OCI-LY3 (cell line): ENCODE measurements at regions not wholly inside any gene's neighbourhood (a gene's known extent, or its start where the extent isn't known, plus 50 kb on each side); places are given as distances from the start of the nearest gene placed in this dataset.

ENCODE experiments used
- H2AFZ ChIP-seq: fragments of 200-600, 300-600 bp; shearing (Covaris generic); 2 replicates; pipeline ENCODE4 v1.6.0; 2014; ENCODE audit warnings: antibody characterized with exemption, low read depth, low read length
- H3K27ac ChIP-seq: fragments of 200-600, 300-600 bp; sonication (generic); 2 replicates; pipeline ENCODE4 v1.5.1; 2014; ENCODE audit warnings: mild to moderate bottlenecking, low read length, moderate library complexity, mixed read lengths
- H3K27me3 ChIP-seq: fragments of 200-600, 300-600 bp; sonication (generic); 2 replicates; pipeline ENCODE4 v1.6.1; 2014; ENCODE audit warnings: low read depth, low read length, mixed read lengths
- H3K36me3 ChIP-seq: fragments of 200-600, 300-600 bp; sonication (generic); replicated peaks from 2 replicates; pipeline ENCODE3; 2014; ENCODE audit warnings: low read depth, low read length, mixed read lengths
- H3K4me1 ChIP-seq: fragments of 300-600, 200-600 bp; sonication (generic); 2 replicates; pipeline ENCODE4 v1.6.1; 2014; ENCODE audit warnings: low read length, mixed read lengths
- H3K4me2 ChIP-seq: fragments of 200-600, 300-600 bp; sonication (generic); 2 replicates; pipeline ENCODE4 v1.6.1; 2014; ENCODE audit warnings: low read length, mixed read lengths
- H3K4me3 ChIP-seq: fragments of 300-600, 200-600 bp; sonication (generic); 2 replicates; pipeline ENCODE4 v1.5.1; 2014; ENCODE audit warnings: antibody characterized with exemption, mild to moderate bottlenecking, low read length, moderate library complexity
- H3K79me2 ChIP-seq: fragments of 300-600, 200-600 bp; shearing (Covaris generic); 2 replicates; pipeline ENCODE4 v1.6.1; 2014; ENCODE audit warnings: mild to moderate bottlenecking, low read length, mixed read lengths
- H3K9ac ChIP-seq: fragments of 300-600, 200-600 bp; shearing (Covaris generic); 2 replicates; pipeline ENCODE4 v1.6.0; 2014; ENCODE audit warnings: mild to moderate bottlenecking, low read length, moderate library complexity
- H3K9me3 ChIP-seq: fragments of 200-600, 300-600 bp; shearing (Covaris generic); 2 replicates; pipeline ENCODE4 v1.6.1; 2014; ENCODE audit warnings: low read length, mixed read lengths; ENCODE audit not compliant: insufficient read depth
- H4K20me1 ChIP-seq: fragments of 200-600, 300-600 bp; sonication (generic); 2 replicates; pipeline ENCODE4 v1.6.1; 2016; ENCODE audit warnings: low read length, mixed read lengths; ENCODE audit not compliant: insufficient read depth
- CTCF ChIP-seq: fragments of 200-600, 300-600 bp; sonication (generic); IDR thresholded peaks from 2 replicates; pipeline ENCODE4 v1.5.1; 2014; ENCODE audit warnings: antibody characterized with exemption, low read length, low read depth
- EZH2phosphoT487 ChIP-seq: fragments of 200-600 bp; shearing (Covaris generic); IDR thresholded peaks from 2 replicates; pipeline ENCODE4 v1.6.1; 2018; ENCODE audit warnings: antibody characterized with exemption, mixed run types, low read depth

DNA sequence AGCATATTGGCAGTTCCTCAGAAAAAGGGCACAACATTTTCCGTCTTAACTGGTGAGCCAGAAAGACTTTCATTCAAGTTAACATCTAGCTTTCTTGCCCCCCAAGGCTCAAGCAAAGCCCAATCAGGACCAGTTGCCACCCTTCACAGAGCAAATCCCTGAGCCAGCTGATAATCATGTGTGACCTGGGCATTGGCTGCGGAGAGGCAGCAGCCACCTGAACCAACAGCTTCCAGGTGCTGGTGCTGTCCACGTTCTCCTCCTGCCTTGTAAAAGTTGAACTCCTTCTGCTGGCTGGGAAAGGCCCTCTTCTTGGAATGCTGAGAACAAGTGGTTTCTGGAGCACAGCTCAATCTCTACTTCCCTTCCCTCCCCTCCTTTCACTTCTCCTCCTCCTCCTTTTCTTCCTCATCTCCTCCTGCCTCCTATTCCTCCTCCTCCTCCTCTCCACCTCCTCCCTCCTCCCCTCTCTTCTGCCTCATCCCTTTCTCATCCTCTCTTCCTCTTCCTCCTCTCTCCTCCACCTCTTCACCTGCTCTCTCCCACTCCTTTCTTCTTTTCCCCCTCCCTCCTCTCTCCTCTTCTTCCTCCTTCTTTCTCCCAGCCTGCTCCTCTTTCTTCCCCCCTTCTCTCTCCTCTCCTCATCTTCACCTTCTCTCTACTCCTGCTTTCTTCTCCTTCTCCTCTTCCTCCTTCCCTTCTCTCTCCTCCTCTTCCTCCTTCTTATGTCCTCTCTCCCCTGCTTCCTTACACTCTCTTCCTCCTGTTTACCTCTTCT is 140.6 kb downstream of the JCAD start:
- Histone ChIP-seq H3K79me2 (no peaks in the 10 kb centered on the region), H3K27ac (no peak overlapping the region), H3K4me3 (no peak overlapping the region), H3K27me3 (no peaks in the 10 kb centered on the region), H3K36me3 (no peaks in the 10 kb centered on the region), H3K9me3 (no peaks in the 10 kb centered on the region), H4K20me1 (no peaks in the 10 kb centered on the region), H3K9ac (no peak overlapping the region), H3K4me1 (no peaks in the 10 kb centered on the region), H2AFZ (no peak overlapping the region), H3K4me2 (no peak overlapping the region)
- TF ChIP-seq CTCF (no peak), EZH2phosphoT487 (no peak)

GRCh38 chr10:29917311-29917710 is 142.1 kb downstream of the JCAD start:
- H3K4me1 ChIP-seq: no peaks in the 10 kb centered on the region
- no peak overlapping the region for H3K4me3 ChIP-seq
- no peak overlapping the region for H3K4me2 ChIP-seq
- no peaks in the 10 kb centered on the region for H4K20me1 ChIP-seq
- no peaks in the 10 kb centered on the region for H3K9me3 ChIP-seq
- no peak overlapping the region for H3K27ac ChIP-seq
- TF ChIP-seq EZH2phosphoT487 (no peak), CTCF (no peak)
- H3K9ac ChIP-seq: no peak overlapping the region
- H3K27me3 ChIP-seq: no peaks in the 10 kb centered on the region
- no peaks in the 10 kb centered on the region for H3K79me2 ChIP-seq
- no peak overlapping the region for H2AFZ ChIP-seq
- no peaks in the 10 kb centered on the region for H3K36me3 ChIP-seq

DNA sequence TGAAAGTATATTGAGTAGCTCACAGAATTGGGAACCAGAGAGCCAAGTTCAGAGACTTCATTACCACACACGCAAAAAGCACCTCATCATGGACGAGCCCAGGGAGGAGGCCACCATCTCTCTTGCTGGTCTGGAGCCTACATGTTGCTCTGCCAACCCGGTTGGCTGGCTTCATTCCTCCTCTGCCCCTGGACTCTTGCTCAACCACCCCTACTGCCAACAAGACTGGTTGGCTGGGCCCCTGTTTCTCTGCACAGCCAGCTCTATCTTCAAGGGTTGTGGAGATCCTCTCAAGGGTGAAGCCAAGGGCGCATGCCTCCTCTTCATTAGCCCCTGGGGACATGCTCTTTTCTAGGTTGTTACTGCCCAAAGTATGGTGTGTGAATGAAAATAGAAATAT is 142.7 kb downstream of the JCAD start:
- H3K4me3 ChIP-seq: no peak overlapping the region
- TF ChIP-seq EZH2phosphoT487: no peak
- no peak for TF ChIP-seq CTCF
- H3K27ac ChIP-seq: no peak overlapping the region
- no peaks in the 10 kb centered on the region for H3K4me1 ChIP-seq
- H3K4me2 ChIP-seq: no peak overlapping the region
- H2AFZ ChIP-seq: no peak overlapping the region
- no peaks in the 10 kb centered on the region for H3K9me3 ChIP-seq
- no peak overlapping the region for H3K9ac ChIP-seq
- H3K79me2 ChIP-seq: no peaks in the 10 kb centered on the region
- no peaks in the 10 kb centered on the region for H4K20me1 ChIP-seq
- no peaks in the 10 kb centered on the region for H3K36me3 ChIP-seq
- H3K27me3 ChIP-seq: no peaks in the 10 kb centered on the region

DNA sequence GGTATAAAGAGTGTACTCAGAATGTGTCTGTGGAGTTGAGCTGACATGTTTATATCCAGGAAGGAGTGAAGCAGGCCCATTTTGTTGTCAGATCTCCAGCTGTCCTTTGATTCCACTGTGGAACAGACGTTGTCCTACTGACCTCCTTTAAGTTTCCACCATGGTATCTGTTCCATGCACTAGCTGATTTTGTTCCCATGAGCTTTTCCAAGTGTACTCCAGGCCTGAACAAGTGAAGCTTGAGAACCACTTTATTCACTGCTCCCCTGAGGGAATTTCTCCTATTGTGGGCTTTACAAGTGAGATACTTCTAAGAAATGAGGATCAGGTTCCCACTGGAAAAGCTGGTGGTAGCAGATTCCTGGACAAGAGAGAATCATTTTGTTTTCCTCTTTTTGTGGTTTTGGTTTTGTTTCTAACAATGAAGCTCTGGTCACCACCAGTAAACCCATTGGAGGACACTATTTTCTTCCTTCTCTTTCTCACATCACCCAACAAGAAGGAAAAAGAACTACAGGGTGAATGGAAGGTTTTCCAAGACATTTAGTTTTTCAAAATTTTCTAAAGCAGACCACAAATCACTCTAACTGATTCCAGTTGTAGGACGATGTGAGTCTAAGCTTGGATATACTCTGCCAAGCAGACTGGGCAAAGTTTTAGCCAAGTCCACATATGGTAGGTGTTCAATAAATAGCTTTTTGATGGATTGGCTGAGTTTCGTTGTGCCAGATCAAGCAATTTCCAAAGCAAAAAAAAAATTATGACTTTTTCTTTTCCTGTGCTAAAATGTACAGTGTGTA is 144.2 kb downstream of the JCAD start:
- Histone ChIP-seq H3K79me2 (no peaks in the 10 kb centered on the region), H3K4me2 (no peak overlapping the region), H2AFZ (no peak overlapping the region), H3K27ac (no peak overlapping the region), H3K4me3 (no peak overlapping the region), H3K27me3 (no peaks in the 10 kb centered on the region), H3K36me3 (no peaks in the 10 kb centered on the region), H3K9ac (no peak overlapping the region), H3K4me1 (no peaks in the 10 kb centered on the region), H3K9me3 (no peaks in the 10 kb centered on the region), H4K20me1 (no peaks in the 10 kb centered on the region)
- TF ChIP-seq CTCF (no peak), EZH2phosphoT487 (no peak)
